GM12878 (cell line): ENCODE measurements at regions not wholly inside any gene's neighbourhood (a gene's known extent, or its start where the extent isn't known, plus 50 kb on each side); places are given as distances from the start of the nearest gene placed in this dataset.

Experiments used
- CEBPB ChIP-seq, 2 experiments: fragments of 150-350 bp in 1 of 2; IDR thresholded peaks; 2 replicates each; pipeline ENCODE4 v1.6.1; 2012 to 2014; ENCODE audit warnings: low read depth in 2 of 2, low read length in 2 of 2, borderline replicate concordance in 1 of 2, inconsistent platforms in 1 of 2
- CTCF ChIP-seq, 3 experiments: IDR thresholded peaks in 2 of 3; conservative IDR thresholded peaks in 1 of 3; 2 replicates each; pipeline ENCODE4 v1.5.1; 2011; ENCODE audit warnings: low read depth in 3 of 3, low read length in 3 of 3, mild to moderate bottlenecking in 3 of 3, control low read depth in 2 of 3, moderate library complexity in 2 of 3, inconsistent platforms in 1 of 3, mixed read lengths in 1 of 3; ENCODE audit not compliant: control insufficient read depth in 2 of 3, insufficient read depth in 1 of 3; ENCODE audit errors: extremely low read depth in 1 of 3
- EZH2 ChIP-seq: IDR thresholded peaks from 2 replicates; pipeline ENCODE4 v1.6.1; 2012; ENCODE audit warnings: low read depth, mild to moderate bottlenecking, control low read depth, inconsistent platforms, low read length, borderline replicate concordance; ENCODE audit not compliant: control insufficient read depth
- FOXM1 ChIP-seq: IDR thresholded peaks from 2 replicates; pipeline ENCODE4 v1.6.1; 2012; ENCODE audit warnings: low read depth, mild to moderate bottlenecking, inconsistent platforms, low read length, moderate library complexity
- IRF3 ChIP-seq: fragments of 450-650 bp; IDR thresholded peaks from 2 replicates; pipeline ENCODE4 v1.6.1; 2014; ENCODE audit warnings: mild to moderate bottlenecking
- JUNB ChIP-seq: IDR thresholded peaks from 2 replicates; pipeline ENCODE4 v1.6.1; 2016; ENCODE audit warnings: antibody characterized with exemption, mild to moderate bottlenecking
- MYB ChIP-seq: fragments of 150-350 bp; IDR thresholded peaks from 2 replicates; pipeline ENCODE4 v1.6.1; 2014; ENCODE audit warnings: mild to moderate bottlenecking, low read depth, low read length, borderline replicate concordance
- TAF1 ChIP-seq: IDR thresholded peaks from 2 replicates; pipeline ENCODE4 v1.6.1; 2011; ENCODE audit warnings: mild to moderate bottlenecking, low read depth, low read length, borderline replicate concordance

- TF ChIP-seq CTCF (IDR thresholded peaks at IDR 0.05 in 2 of 3, conservative IDR thresholded peaks at IDR 0.05 in 1 of 3; ENCODE audit: control insufficient read depth in 2 of 3, extremely low read depth in 1 of 3, insufficient read depth in 1 of 3, low read depth in 3 of 3, low read length in 3 of 3) (no peak), TAF1 (no peak), JUNB (no peak), EZH2 (no peak), CEBPB (IDR thresholded peaks at IDR 0.05; ENCODE audit: borderline replicate concordance in 1 of 2, low read depth in 2 of 2, low read length in 2 of 2) (no peak), IRF3 (no peak), FOXM1 (no peak), MYB (no peak)
These were observed 301.0 kb upstream of the MAF start for GRCh38 chr16:79901522-79901921.
